IPS-NIHi7 (cell line): ENCODE measurements at regions not wholly inside any gene's neighbourhood (a gene's known extent, or its start where the extent isn't known, plus 50 kb on each side); places are given as distances from the start of the nearest gene placed in this dataset.
A peak's percentile ranks its signal among the peaks of the same experiment; 100 is the strongest.

Source experiments
- DNase-seq: peaks from one replicate; pipeline ENCODE4 v3.0.0; 2012; ENCODE audit warnings: mixed read lengths; ENCODE audit errors: extremely low spot score

DNA sequence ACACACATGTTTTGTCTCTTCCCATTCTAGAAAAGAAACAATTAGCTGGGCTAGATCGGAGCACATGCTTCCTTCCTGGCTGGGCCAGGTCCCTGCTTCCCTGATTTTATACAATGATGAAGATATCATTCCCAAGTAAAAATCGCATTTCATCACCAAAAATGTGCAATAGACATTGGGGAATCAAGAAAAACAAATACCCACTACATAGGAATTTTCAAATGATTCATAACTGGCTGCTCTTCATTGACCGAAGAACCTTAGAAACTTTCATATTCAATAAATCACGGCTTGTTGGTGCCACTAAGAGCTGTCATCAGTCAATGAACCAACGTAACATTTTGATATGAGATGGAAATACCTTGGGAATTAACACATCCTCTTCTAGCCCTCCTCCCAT, 373.6 kb upstream of the TRIB2 start:
- DNase-seq = no peak

DNA sequence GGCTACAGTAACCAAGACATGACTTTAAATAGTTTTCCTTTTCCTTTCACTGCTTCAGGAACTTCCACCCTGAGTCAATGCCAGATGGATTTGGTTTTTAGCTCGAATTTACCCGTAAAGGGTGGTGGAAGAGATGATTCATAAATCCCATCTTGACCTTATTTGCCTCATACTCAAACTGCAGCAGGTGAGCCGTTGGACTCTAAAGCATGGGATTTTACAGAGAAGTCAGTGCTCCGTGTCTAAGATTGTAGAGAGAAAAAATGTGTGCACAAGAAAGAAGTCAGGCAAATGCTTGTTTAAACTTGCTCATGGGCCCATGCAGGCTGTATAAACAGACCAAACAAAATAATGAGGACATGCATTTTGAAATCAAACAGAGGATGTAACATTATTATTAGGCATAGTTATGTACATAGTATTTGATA, 369.7 kb upstream of the TRIB2 start:
- DNase-seq = no peak

DNA sequence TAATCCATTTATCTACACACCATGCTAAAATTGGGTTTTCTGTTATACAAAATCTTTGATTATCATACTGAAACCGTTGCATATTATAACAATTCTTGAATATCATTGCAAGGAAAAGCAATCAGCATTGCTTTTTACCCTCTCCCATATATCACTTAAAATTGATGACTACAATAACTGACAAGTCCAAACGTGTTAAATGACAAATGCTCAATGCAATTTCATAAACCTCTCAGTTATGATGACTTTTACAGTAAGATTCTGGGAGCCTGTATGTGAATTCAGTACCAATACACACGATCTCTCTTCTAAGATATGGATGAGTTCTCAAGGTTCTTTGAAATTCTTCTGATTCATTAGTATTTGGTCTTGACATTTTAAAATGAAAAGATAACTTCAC, 368.5 kb upstream of the TRIB2 start:
- DNase-seq = no peak

DNA sequence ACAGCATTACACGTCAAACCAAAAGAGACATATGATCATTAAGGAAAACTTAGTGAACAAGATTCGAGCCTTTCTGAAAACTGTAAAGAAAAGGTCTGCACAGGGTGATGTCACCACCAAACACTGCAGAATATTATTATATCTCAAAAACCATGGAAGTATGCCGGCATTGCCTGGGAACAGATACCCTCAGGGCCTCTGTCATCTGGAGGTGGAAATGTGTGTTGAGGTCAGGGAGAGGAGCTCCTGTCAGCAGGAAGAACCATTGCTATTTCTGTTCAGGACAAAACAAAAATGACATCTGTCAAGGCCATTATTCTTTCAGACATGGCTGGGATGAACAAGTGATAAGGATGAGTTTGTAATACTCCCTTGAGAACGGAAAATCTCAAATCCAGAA, 365.9 kb upstream of the TRIB2 start:
- DNase-seq = no peak

DNA sequence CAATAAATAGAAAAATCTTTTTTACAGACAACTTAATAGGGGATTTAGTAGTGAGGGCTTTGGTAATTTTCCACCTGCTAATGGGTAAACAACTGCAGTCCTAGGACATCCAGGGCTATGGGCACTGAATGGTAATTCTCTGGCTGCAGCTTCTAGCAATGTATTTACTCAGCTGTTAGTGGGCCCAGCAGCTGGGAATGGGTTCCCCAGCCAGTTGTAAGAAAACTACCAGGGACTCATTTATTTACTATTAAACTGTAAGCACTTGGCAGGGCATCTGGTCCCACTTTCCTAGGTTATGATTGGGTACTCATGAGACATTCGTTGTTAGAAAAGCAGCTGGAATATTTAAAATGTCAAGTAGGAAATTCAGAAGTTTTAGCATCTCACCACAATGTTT, 363.8 kb upstream of the TRIB2 start:
- no peak for DNase-seq

DNA sequence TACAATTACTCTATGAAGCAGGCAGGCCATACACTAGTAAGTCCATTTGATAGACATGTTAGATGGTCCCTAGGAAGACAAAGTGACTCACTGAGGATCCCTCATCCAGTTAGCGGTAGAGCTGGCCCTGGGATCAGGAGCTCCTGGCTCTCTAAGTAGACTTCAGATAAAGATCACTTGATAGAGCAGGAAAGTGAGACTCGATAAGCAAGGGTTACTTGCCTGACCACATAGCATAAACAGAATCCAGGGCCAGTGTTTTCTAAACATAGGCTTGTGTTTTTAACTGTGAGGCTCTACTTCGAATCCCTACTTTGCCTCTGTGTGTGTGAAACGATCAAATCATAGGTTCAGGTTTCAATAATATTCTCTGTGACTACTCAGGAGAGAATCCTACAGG, 355.2 kb upstream of the TRIB2 start:
- no peak for DNase-seq

DNA sequence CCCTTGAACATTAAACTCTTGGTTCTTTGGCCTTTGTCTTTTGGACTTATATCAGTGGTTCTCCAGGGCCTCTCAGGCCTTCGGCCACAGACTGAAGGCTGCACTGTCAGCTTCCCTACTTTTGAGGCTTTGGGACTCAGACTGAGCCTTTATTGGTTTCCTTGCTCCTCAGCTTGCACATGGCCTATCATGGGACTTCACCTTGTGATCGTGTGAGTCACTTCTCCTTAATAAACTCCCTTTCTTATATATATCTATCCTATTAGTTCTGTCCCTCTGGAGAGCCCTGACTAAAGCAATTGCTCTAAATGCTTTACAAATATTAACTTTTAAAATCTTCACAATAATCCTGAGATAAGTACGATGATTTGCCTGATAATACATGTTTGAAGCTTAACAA, 353.6 kb upstream of the TRIB2 start:
- no peak for DNase-seq

DNA sequence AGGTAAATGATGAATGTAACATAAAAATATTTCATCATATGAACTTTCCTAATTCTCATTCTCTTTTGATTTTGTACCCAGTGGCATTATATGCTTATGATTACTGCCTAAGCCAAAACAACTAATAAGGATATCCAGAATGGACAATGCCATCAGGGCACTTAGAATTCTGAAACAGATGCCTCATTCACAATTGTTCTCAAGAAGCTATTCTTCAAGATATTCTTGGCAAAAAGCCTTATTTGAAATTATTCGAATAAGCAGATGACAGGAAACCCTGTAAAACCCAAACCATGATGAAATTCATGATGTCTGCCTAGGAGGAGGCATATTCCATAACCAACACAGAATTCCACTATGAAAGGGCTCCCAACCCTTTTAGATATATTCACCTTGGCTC, 353.2 kb upstream of the TRIB2 start:
- no peak for DNase-seq

DNA sequence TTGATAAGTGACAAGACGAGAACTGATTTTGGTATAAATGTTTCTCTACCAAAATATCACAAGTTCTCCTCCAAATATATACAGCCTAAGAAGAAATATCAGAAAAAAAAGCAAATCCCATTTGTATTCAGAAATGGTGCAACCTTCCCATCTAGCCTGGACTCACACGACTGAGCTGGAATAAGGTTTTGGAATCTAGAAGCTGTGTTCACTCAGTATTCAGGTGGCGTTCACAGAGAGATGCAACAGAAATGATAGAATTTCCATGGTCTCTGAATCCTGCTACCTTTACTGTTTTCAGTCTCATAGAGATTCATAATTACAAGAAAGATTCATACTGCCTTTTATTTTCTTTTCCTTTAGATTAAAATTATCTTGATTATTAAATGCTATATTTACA, 347.2 kb upstream of the TRIB2 start:
- DNase-seq = no peak

DNA sequence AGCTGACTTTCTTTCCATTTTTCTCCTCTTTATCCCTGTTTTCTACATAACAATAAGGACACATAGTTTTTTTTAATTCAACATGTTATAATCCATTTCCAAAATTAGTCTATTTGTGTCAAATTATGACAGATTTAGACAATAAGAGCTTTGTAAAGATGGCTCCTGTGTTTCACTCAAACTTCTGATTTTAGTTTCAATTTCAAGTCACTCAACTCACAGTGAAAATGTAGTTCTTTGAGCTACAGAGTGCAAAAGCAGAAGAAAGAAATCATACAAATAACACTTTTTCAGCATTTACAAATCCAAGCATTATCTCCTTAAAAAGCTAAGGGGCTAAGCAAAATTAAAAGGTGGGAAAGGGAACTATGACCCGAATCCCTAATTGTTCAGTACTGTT, 340.7 kb upstream of the TRIB2 start:
- no peak for DNase-seq

DNA sequence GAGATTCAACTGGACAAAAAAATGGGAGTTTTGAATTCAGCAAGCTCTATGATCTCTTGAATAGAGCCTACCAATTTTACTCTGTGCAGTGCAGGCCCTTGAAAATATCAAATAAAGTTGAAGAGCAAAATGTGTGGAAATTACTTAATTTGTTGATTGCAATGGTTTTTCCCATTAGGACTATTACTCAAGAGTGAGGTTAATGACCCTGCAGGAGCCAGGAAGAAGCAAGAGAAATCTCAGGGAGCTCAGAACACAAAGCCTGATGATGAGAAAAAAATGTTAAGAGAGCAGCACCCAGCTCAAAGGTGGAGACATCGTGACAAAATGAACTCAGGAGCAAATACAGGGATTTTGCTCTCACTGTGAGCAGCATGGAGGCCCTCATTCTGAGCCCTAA, 337.6 kb upstream of the TRIB2 start:
- DNase-seq = no peak

DNA sequence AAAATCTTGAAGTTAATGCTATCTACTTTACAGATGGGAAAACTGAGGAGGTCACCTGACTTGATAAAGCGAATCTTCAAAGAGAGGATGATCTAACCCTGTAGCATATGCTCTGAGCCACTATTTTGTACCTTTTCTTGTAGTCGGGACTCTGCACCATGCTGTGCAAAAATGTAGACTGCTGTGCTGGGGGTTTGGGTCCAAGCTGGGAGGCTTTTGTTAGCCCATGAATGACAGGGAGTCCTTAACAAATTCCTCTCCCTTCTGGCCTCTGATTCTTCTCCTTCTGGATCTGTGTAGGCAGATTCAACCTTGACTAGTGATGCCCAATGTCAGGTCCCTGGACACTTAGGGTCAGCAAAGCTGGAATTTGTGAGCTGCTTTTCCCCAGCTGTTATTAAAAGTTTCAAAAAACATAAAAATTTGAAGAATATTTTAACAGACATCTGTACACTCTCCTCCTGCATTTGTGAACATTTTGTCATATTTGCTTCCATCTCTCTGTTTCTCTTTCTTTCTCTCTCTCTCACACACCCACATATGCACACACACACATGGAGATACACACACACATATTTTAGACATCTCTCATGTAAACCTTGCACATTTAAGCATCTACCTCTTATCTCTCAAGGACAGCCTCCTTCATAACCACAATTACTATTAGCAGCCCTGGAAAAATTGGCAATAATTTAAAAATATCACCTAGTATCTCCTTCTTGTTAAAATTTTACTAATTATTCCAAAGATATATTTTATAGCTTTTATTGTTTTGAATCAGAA, 335.0 kb upstream of the TRIB2 start:
- peak; percentile 44 for DNase-seq

DNA sequence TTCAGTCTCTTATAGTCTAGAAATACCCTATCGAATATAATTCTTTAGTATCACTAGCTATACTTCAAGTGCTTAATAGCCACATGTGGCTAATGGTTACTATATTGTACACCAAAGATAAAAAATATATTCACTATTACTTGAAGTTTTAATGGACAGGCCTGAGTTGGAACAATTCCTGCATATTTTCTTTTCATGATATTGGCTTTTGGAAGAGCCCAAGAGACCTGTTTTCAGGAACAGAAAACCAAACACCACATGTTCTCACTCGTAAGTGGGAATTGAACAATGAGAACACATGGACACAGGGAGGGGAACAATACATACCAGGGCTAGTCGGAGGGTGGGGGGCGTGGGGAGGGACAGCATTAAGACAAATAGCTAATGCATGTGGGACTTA, 334.4 kb upstream of the TRIB2 start:
- no peak for DNase-seq

DNA sequence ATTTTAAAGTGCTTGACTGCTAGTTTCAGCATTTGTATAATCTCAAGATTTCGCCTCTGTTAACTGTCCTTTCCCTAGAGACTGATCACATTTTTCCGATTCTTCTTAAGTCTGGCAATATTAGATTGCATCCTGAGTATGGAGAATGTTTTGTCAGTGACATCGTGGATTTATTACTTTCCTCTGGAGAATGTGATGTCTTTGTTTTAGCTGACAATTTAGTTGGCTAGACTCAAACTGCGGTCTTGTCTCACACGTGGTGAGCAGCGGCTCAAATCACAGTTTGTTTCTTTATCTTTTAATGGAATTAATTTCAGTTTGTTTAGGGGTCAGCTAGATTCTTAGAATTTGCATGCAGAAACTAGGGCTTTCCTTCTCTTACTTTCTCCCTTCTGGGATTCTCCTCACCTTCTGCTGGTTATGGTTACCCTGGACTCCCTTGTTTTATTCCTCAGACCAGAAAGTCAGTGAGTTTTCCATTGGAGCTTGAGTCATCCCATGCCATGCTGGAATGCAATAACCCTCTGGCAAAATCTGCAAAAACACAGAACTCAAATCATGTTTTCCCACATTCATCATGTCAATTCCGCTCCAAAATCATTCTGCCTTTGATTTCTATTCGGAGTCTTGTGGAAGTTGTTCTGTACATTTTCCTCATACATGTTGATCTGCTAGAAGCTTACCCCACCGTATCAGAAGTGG, 327.2 kb upstream of the TRIB2 start:
- no peak for DNase-seq

DNA sequence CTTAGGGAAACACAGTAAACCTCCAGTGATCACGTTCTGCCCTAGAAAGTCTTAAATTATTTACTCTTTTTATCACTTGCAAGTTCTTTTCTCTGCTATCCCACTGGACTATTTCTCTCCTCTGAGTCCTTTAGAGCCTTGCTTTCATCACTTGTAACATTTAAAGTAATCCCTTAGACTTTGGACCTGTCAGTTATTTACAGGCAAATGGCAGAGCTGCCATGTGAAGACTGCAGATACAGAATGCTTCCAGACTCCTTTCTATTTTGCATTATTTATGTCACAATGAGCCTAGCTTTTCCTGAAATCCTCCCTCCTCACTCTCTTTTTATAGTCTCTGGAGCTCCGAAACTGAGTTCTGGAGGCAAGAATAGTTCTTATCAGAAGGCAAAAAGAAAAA, 325.6 kb upstream of the TRIB2 start:
- DNase-seq = no peak

DNA sequence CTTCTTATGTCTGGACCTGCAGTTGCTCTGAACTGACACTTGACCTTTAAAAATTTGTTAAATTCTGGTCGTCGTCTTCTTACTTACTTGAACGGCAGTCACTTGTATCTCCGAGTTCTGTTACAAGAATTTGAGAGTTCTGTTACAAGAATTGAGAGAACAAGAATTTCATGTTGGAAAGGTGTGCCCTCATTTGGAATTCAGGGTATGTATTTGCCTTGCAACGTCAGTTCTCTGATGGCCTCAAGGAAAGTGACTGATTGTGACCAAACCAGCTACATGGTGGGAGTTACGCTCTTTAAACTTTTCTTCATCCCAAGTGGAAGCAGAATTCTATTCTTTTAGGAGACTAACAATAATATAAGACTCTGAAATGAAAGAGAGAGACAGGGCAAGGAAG, 320.0 kb upstream of the TRIB2 start:
- DNase-seq = no peak

DNA sequence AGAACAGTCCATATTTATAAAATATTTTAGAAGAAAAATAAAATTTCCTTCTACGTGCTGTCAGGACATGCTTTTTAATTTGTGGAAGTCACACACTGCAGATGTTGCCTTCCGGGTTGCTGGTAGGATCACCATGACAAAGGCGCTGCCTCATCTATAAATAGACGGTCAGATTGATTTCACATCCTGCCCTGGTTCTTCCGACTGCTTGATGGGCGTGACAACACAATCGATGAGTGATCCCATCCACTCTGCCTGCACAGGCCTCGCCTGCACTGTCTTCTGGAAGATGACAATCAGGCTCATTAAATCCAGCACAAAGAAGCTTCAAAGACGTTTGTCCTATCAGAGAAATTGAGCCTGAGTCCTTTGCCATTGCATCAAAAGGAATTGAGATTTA, 318.9 kb upstream of the TRIB2 start:
- DNase-seq = no peak

DNA sequence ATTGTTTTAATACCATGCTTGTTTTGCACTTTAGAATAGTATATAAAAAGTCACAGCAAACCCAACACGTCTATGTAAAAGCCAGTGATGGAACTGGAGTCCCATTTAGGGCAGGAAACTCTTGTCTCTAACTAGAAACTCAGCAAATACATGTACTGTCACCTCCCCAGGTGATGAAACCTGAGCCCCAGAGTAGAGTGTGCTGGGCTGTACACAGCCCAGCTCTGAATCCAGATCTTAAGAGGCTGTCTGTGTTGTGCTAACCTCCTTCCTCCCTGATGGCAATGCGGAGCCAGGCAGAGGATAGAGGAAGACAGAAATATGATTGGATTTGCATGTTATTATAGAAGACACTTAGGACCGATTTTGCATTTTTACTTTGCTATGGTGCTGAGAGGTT, 317.5 kb upstream of the TRIB2 start:
- DNase-seq = no peak

DNA sequence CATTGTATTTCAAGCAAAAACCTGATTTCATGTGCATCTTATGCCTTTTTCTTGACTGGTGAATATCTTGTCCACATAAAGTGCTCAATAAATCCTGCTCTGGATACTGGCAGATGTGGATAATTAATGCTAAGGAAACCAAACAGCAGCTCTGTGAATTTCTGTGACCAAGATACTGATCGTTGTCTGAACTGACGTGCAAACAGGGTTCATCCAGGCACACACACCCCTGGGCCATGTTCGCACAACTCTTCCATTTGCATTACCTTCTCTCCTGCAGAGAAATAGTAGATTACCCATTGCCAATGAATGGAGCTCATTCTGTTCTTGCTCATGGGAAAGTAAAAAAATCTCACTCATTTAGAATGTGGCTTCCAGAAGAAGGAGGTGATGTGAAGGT, 316.2 kb upstream of the TRIB2 start:
- no peak for DNase-seq

DNA sequence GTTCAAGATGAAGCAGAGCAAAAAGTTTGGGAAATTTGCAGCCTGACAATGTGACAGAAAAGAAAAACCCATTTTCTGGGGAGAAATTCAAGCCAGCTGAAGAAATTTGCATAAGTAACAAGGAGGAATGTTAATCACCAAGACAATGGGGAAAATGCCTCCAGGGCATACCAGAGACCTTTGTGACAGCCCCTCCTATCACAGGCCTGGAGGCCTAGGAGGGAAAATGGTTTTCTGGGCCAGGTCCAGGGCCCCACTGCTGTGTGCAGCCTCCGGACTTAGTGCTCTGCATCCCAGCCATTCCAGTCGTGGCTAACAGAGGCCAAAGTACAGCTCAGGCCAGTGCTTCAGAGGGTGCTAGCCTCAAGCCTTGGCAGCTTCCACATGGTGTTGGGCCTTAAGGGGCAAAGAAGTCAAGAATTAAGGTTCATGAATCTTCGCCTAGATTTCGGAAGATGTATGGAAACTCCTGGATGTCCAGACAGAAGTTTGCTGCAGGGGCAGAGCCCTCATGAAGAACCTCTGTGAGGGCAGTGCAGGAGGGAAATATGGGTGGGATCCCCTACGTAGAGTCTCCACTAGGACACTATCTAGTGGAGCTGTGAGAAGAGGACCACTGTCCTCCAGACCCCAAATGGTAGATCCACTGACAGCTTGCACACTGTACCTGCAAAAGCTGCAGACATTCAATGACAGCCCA, 314.1 kb upstream of the TRIB2 start:
- DNase-seq = no peak

DNA sequence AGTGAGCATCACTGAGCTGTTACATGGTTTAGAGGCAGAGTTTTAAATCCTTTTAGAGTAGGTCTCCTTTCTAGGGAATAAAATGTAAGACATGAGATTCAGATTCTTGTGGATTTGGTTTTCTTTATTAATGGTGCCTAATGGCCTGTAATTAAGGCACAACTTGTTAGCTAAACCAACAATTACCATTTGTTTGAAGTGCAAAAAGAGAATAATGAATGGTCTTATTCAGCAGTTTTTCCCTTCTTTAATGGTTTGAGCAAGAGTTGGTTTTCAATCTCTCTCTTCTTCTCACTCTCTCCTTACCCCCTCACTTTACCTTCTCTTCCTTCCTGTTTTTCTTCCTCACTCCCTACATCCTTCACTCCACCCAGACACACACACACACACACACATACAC, 312.2 kb upstream of the TRIB2 start:
- DNase-seq = no peak

DNA sequence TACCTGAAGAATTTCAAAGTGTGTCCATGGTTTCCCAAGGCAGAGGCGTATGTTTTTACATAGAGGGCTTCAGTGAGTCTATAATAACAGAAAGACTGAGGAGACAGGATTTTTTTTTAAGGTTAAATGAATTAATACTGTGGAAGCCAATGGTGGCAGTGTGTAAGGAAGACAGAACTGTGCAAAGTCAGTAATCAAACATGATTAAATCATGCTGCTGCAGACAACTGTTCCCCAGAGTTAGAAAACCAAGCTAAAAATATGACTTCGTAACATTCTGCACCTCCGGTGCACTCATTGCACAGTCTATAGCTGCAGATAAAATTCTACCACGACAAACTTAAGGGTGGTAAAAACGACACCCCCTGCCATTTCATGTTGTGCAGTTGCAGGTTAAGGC, 309.6 kb upstream of the TRIB2 start:
- no peak for DNase-seq

DNA sequence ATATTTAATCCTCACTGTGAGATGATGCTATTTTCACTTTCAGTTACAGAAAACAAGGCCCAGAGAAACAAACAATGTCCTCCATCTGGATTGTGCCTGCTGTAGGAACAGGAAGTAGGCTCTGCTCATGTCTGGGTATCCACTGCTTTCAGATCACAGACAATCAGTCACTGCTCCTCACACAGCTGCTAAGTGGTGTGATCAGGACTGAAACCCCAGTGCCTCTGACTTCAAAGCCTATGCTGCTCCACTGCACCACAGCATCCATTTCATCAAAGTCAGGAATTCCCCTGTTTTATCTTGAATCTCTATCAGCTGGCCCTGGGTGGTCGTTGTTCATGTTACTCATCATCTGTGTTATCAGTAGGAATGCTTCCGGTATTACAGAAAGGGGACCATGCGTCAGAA, 303.8 kb upstream of the TRIB2 start:
- peak; percentile 28 for DNase-seq
